ENCODE measurements at regions not wholly inside any gene's neighbourhood (a gene's known extent, or its start where the extent isn't known, plus 50 kb on each side); places are given as distances from the start of the nearest gene placed in this dataset.

- TF ChIP-seq CTCF (IDR thresholded peaks at IDR 0.05 in 2 of 3, conservative IDR thresholded peaks at IDR 0.05 in 1 of 3; ENCODE audit: insufficient read depth in 2 of 3, low read depth in 1 of 3, low read length in 3 of 3) (peak; percentile 40 to 67 (median 61); a peak in 5 of 6 replicates), PPARD (CRISPR knock-in tag; IDR thresholded peaks at IDR 0.05) (no peak), RAD21 (CRISPR knock-in tag; conservative IDR thresholded peaks at IDR 0.05 in 1 of 2, IDR thresholded peaks at IDR 0.05 in 1 of 2) (peak; percentile 9 to 53; a peak in 2 of 4 replicates), ZC3H11A (IDR thresholded peaks at IDR 0.05; ENCODE audit: low read depth, low read length) (no peak), TSHZ1 (CRISPR knock-in tag; IDR thresholded peaks at IDR 0.05) (no peak), ZNF133 (CRISPR knock-in tag; IDR thresholded peaks at IDR 0.05) (no peak), NR0B1 (IDR thresholded peaks at IDR 0.05; ENCODE audit: partially characterized antibody) (no peak), NCOA6 (IDR thresholded peaks at IDR 0.05) (no peak), GTF2F1 (IDR thresholded peaks at IDR 0.05; ENCODE audit: low read depth, low read length) (no peak)
- TF ChIP-seq, protein P1, sequence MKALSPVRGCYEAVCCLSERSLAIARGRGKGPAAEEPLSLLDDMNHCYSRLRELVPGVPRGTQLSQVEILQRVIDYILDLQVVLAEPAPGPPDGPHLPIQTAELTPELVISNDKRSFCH (CRISPR knock-in tag; IDR thresholded peaks at IDR 0.05), result no peak
- TF ChIP-seq, protein P1 (tag; IDR thresholded peaks at IDR 0.05), result no peak
- TF ChIP-seq, protein P2, sequence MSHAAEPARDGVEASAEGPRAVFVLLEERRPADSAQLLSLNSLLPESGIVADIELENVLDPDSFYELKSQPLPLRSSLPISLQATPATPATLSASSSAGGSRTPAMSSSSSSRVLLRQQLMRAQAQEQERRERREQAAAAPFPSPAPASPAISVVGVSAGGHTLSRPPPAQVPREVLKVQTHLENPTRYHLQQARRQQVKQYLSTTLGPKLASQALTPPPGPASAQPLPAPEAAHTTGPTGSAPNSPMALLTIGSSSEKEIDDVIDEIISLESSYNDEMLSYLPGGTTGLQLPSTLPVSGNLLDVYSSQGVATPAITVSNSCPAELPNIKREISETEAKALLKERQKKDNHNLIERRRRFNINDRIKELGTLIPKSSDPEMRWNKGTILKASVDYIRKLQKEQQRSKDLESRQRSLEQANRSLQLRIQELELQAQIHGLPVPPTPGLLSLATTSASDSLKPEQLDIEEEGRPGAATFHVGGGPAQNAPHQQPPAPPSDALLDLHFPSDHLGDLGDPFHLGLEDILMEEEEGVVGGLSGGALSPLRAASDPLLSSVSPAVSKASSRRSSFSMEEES (CRISPR knock-in tag; IDR thresholded peaks at IDR 0.05), result no peak
- TF ChIP-seq, protein P3, sequence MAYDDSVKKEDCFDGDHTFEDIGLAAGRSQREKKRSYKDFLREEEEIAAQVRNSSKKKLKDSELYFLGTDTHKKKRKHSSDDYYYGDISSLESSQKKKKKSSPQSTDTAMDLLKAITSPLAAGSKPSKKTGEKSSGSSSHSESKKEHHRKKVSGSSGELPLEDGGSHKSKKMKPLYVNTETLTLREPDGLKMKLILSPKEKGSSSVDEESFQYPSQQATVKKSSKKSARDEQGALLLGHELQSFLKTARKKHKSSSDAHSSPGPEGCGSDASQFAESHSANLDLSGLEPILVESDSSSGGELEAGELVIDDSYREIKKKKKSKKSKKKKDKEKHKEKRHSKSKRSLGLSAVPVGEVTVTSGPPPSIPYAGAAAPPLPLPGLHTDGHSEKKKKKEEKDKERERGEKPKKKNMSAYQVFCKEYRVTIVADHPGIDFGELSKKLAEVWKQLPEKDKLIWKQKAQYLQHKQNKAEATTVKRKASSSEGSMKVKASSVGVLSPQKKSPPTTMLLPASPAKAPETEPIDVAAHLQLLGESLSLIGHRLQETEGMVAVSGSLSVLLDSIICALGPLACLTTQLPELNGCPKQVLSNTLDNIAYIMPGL (CRISPR knock-in tag; IDR thresholded peaks at IDR 0.05), result no peak
Observed at GRCh38 chr12:131327521-131328488, 374.1 kb downstream of the ADGRD1 start (continued).
